A673 (cell line): ENCODE measurements at regions not wholly inside any gene's neighbourhood (a gene's known extent, or its start where the extent isn't known, plus 50 kb on each side); places are given as distances from the start of the nearest gene placed in this dataset.

ENCODE experiments used
- EZH2 ChIP-seq: fragments of 200-600 bp; sonication (generic); IDR thresholded peaks from 2 replicates; pipeline ENCODE4 v1.6.1; 2017; ENCODE audit warnings: borderline replicate concordance, low read depth, mild to moderate bottlenecking, mixed read lengths, antibody characterized with exemption, low read length; ENCODE audit not compliant: poor library complexity, severe bottlenecking
- TF ChIP-seq, protein P1 (sequence below): fragments of 300-800, 200-600 bp; sonication (generic); conservative IDR thresholded peaks from 2 replicates; pipeline ENCODE4 v1.5.1; 2017; ENCODE audit warnings: low read depth, mild to moderate bottlenecking, antibody characterized with exemption, low read length, moderate library complexity, mixed read lengths

DNA sequence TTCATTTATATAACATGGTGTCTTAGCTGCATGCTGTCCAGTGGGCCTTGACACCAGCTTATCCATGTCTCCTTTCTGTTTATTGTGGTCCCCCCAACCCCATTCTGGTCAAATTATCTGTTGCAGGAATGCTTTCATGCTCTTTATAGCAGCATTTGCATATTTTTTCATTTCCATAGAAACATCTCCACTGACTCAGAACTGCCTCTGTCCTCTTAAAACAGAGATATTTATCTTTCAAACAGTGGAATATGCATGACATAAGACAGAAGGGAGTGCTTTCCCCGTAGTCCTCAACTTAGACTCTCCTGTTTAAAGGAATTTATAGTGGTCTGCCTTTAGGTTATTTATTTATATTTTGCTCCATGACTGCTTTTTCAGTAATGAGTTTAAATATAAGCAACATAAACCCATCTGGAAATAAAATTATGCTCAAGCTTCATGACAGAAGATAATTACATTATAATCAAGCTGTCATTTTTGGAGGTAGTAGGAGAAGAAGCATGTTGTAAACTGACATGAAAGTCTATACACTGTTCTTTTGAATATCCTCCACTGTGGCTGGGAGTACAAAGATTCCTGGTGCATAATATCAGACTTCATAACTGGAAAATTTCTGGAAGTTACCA, 179.5 kb upstream of the CD96 start:
- TF ChIP-seq, protein P1, sequence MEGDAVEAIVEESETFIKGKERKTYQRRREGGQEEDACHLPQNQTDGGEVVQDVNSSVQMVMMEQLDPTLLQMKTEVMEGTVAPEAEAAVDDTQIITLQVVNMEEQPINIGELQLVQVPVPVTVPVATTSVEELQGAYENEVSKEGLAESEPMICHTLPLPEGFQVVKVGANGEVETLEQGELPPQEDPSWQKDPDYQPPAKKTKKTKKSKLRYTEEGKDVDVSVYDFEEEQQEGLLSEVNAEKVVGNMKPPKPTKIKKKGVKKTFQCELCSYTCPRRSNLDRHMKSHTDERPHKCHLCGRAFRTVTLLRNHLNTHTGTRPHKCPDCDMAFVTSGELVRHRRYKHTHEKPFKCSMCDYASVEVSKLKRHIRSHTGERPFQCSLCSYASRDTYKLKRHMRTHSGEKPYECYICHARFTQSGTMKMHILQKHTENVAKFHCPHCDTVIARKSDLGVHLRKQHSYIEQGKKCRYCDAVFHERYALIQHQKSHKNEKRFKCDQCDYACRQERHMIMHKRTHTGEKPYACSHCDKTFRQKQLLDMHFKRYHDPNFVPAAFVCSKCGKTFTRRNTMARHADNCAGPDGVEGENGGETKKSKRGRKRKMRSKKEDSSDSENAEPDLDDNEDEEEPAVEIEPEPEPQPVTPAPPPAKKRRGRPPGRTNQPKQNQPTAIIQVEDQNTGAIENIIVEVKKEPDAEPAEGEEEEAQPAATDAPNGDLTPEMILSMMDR = no peak
- TF ChIP-seq EZH2 = no peak
